IPS-18a (cell line): ENCODE measurements at regions not wholly inside any gene's neighbourhood (a gene's known extent, or its start where the extent isn't known, plus 50 kb on each side); places are given as distances from the start of the nearest gene placed in this dataset.
"Not testable (repeated sequence)": the region's sequence is repeated elsewhere in the genome, so short reads cannot be mapped to it uniquely, and the experiment has no call there.

Experiments used
- H3K27ac ChIP-seq: one replicate; pipeline ENCODE4 v1.5.1; 2013; ENCODE audit warnings: low read length
- H3K27me3 ChIP-seq: one replicate; pipeline ENCODE4 v1.6.1; 2013; ENCODE audit warnings: mild to moderate bottlenecking, low read length; ENCODE audit not compliant: control insufficient read depth, insufficient read depth
- H3K36me3 ChIP-seq: one replicate; pipeline ENCODE4 v1.6.1; 2013; ENCODE audit warnings: low read depth, low read length; ENCODE audit not compliant: control insufficient read depth
- H3K4me1 ChIP-seq: one replicate; pipeline ENCODE4 v1.6.1; 2013; ENCODE audit warnings: low read depth, low read length; ENCODE audit not compliant: control insufficient read depth
- H3K4me3 ChIP-seq: one replicate; pipeline ENCODE4 v1.5.1; 2013; ENCODE audit warnings: low read length
- H3K9ac ChIP-seq: one replicate; pipeline ENCODE4 v1.6.1; 2013; ENCODE audit warnings: mild to moderate bottlenecking, low read length, moderate library complexity
- H3K9me3 ChIP-seq: one replicate; pipeline ENCODE4 v1.6.1; 2013; ENCODE audit warnings: low read depth, low read length; ENCODE audit not compliant: control insufficient read depth

DNA sequence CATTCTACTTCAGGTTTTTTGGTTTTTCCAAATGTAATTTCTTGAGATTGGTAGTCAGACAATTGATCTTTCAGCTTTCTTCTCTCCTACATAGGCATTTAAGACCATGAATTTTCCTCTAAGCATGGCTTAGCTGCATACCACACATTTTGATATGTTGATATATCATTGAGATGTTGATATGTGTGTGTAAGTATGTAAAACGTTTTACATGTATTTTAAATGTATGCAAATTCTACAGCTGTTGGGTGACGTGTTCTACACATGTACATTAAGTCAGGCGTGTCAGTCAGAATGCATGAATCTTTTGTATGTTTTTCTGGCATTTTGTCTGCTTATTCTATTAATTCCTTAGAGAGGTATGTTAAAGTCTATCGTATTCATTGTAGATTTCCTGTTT lies 228.2 kb downstream of the CDH26 start:
- Histone ChIP-seq H3K9ac (no peak overlapping the region), H3K4me3 (no peak overlapping the region), H3K4me1 (no peaks in the 10 kb centered on the region), H3K27ac (no peak overlapping the region), H3K36me3 (no peaks in the 10 kb centered on the region), H3K27me3 (no peaks in the 10 kb centered on the region), H3K9me3 (no peaks in the 10 kb centered on the region)

DNA sequence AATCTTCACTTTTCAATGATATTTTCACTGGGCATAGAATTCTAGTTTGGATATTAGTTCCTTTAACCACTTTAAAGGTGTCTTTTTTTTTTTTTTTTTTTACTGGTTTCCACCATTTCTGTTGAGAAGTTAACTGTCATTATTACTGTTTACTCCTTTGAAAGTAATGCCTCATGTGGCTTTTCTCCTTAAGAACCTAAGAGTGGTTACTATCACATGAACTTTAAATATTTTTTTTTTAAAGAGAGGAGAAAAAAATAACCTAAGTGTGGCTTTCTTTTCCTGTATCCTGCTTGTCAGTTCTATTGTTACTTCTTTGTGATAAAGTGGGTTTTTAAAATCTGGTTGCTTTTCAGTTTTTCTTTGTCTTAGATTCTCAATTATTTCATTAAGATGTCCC lies 229.5 kb downstream of the CDH26 start:
- no peaks in the 10 kb centered on the region for H3K9me3 ChIP-seq
- H3K4me1 ChIP-seq, result no peaks in the 10 kb centered on the region
- no peaks in the 10 kb centered on the region for H3K27me3 ChIP-seq
- H3K4me3 ChIP-seq, result no peak overlapping the region
- H3K36me3 ChIP-seq, result no peaks in the 10 kb centered on the region
- no peak overlapping the region for H3K9ac ChIP-seq
- H3K27ac ChIP-seq, result no peak overlapping the region

DNA sequence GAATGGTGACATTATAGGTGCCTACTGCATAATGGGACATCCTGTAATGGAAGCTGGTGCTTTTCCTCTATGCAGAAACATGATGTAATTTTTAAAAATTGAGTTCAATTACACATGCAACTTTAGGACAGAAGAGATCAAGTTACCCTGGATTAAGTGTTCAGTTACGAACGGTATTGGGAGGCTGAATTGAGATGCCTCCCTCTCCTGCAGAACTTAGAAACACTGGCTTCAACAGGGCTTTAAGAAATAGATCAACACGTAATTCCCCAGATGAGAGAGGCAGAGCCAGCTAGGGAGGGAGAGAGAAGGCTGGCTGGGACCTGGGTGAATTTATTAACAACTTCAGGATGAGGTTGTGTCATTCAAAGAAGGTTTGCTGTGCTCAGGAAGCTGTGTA lies 232.8 kb downstream of the CDH26 start:
- Histone ChIP-seq H3K36me3 (no peaks in the 10 kb centered on the region), H3K27me3 (no peaks in the 10 kb centered on the region), H3K27ac (no peak overlapping the region)

DNA sequence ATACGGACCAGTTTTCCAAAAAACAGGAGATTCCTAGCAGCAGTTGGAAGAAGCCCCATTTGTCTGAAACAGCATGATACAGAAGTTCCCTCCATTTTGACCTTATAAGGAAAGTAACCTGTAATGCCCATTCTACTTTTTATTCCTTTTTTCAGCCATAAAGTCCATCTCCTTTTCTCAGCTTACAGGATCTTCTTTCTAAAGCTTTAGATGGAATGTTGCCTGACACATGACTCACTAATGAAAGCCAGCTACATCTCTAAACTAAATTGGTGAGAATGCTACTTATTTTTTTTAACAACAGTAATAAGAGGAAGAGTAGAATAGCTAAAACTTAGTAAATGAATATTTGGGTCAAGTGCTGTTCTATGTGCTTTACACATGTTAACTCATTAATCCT lies 234.1 kb downstream of the CDH26 start:
- H3K27ac ChIP-seq, result no peak overlapping the region
- H3K4me1 ChIP-seq, result no peaks in the 10 kb centered on the region
- no peak overlapping the region for H3K4me3 ChIP-seq
- no peaks in the 10 kb centered on the region for H3K36me3 ChIP-seq
- no peaks in the 10 kb centered on the region for H3K9me3 ChIP-seq
- H3K27me3 ChIP-seq, result no peaks in the 10 kb centered on the region
- H3K9ac ChIP-seq, result no peak overlapping the region

More for the DNA sequence above, 232.8 kb downstream of the CDH26 start:
- H3K9me3 ChIP-seq, result no peaks in the 10 kb centered on the region
- no peak overlapping the region for H3K9ac ChIP-seq
- no peak overlapping the region for H3K4me3 ChIP-seq
- no peaks in the 10 kb centered on the region for H3K4me1 ChIP-seq

DNA sequence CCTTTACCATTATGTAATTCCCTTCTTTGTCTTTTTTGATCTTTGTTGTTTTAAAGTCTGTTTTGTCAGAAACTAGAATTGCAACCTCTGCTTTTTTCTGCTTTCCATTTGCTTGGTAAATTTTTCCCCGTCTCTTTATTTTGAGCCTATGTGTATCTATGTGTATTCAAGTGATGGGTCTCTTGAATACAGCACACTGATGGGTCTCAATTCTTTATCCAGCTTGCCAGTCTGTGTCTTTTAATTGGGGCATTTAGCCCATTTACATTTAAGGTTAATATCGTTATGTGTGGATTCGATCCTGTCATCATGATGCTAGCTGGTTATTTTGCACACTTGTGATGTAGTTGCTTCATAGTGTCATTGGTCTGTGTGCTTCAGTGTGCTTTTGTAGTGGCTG lies 240.9 kb downstream of the CDH26 start:
- H3K9me3 ChIP-seq, H3K27me3 ChIP-seq, H3K4me3 ChIP-seq, H3K27ac ChIP-seq, H3K36me3 ChIP-seq, H3K9ac ChIP-seq, H3K4me1 ChIP-seq: not testable (repeated sequence)

DNA sequence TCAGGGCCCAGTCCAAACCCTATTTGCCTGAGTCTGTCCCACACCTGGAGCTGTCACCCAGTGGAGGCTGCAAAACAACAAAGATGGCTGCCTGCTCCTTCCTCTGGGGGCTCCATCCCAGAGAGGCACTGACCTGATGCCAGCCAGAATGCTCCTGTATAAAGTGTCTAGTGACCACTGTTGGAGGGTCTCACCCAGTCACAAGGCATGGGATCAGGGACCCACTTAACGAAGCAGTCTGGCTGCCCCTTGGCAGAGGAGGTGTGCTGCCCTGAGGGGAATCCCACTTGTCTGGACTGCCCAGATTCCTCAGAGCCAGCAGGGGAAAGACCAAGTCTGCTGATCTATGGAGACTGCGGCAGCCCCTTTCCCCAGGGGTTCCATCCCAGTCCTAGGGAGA lies 241.6 kb downstream of the CDH26 start:
- no peak overlapping the region for H3K27ac ChIP-seq
- H3K9ac ChIP-seq, result no peak overlapping the region
- H3K9me3 ChIP-seq, result no peaks in the 10 kb centered on the region
- H3K27me3 ChIP-seq, result no peaks in the 10 kb centered on the region
- H3K36me3 ChIP-seq, result no peaks in the 10 kb centered on the region
- no peak overlapping the region for H3K4me3 ChIP-seq
- no peaks in the 10 kb centered on the region for H3K4me1 ChIP-seq

DNA sequence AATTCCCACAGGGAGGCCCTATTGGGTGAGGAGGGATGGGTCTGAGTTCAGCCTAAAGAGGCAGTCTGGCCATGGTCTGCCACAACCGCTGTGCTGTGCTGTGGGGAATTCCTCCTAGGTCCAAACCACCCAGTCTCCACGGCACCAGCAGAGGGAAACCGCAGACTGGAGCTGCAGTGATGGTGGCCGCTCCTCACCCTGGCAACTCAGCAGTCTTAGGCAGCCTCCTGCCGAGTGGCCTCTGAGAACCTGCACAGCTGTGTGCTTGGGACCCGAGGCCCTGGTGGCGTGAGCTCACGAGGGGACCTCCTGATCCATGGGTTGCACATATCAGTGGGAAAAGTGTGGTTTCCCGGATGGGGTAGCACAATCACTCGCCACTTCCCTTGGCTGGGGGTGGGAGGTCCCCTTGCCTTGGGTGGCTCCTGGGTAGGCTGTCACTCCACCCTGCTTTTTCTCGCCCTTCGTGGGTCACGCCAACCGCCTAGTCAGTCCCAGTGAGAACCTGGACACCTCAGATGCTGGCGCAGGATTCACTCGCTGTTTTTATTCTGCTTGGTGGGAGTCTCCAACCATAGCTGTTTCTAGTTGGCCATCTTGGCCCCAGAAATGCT lies 242.2 kb downstream of the CDH26 start:
- Histone ChIP-seq H3K9me3 (no peaks in the 10 kb centered on the region), H3K36me3 (no peaks in the 10 kb centered on the region), H3K27me3 (no peaks in the 10 kb centered on the region)

DNA sequence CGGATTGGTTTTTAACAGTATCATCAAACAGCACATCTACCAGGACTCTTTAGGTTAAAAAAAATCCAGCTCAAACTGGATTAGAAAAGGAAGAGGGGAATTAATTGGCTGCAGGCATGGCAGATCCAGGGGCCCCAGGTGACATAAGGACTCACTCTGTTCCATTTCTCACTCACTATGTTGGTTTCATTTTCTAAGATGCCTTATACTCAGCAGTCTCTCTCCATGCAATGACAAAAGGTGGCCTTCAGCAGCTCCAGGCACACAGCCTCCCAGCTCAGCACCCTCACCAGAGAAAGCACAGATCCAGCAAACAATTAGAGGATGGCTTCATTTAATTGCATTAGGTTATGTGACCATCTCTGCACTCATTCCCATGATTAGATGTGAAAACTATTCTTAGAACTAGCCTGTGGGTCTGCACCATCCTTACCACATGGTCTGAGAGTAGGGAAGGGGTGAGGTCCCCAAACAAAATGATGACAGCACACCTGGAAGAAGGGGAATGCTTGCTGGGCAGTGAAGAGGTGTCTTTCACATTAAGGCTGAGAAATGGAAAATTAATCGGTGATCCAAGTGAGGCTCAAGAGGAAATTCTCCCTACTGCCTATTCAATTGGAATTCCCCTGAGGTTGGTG lies 243.1 kb downstream of the CDH26 start:
- Histone ChIP-seq H3K27me3 (no peaks in the 10 kb centered on the region), H3K9me3 (no peaks in the 10 kb centered on the region), H3K27ac (no peak overlapping the region), H3K9ac (no peak overlapping the region), H3K36me3 (no peaks in the 10 kb centered on the region), H3K4me1 (no peaks in the 10 kb centered on the region), H3K4me3 (no peak overlapping the region)

More for the DNA sequence above, 242.2 kb downstream of the CDH26 start:
- Histone ChIP-seq H3K4me3 (no peak overlapping the region), H3K27ac (no peak overlapping the region), H3K4me1 (no peaks in the 10 kb centered on the region), H3K9ac (no peak overlapping the region)

DNA sequence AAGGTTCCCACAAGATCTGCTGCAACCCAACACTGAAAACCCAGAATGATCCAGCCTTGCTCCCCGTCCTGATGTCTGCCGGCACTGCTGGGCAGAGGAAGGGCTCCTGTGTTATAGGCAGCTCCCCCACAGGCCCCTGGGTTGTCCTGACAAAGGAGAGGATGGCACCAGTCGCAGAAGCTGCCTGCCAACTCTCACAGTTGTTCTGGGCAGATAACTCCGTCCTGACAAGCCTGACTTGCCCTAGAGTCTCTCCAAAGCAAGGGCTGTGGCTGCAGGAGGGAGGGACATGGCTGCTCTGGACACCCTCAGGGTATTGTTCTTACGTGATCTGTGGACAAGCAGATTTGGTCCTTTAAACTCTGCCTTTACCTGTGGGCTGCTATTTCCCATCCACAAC lies 243.8 kb downstream of the CDH26 start:
- Histone ChIP-seq H3K36me3 (no peaks in the 10 kb centered on the region), H3K4me1 (no peaks in the 10 kb centered on the region), H3K4me3 (no peak overlapping the region), H3K27ac (no peak overlapping the region), H3K9ac (no peak overlapping the region), H3K27me3 (no peaks in the 10 kb centered on the region), H3K9me3 (no peaks in the 10 kb centered on the region)

DNA sequence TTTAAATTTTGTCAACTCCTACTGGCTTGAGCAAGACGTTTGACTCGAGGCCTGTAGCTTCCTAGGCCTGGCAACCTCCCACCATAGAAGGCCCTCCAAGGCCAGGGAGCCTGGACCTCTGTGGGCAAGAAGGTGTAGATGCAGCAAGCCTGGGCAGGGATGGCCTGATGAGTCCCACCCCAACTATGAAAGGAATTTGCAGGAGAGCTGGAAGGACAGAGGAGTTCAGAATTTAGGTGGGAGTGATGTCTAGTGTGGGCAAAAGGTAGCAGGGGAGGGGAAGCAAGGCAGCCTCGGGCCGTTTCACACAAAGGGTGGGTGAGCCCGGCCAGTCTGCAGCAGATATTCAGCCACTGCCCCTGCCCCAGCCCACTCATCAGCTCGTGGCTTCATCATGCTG lies 245.2 kb downstream of the CDH26 start:
- no peaks in the 10 kb centered on the region for H3K27me3 ChIP-seq
- H3K9ac ChIP-seq, result no peak overlapping the region
- H3K36me3 ChIP-seq, result no peaks in the 10 kb centered on the region
- no peaks in the 10 kb centered on the region for H3K4me1 ChIP-seq
- H3K9me3 ChIP-seq, result no peaks in the 10 kb centered on the region
- no peak overlapping the region for H3K4me3 ChIP-seq
- H3K27ac ChIP-seq, result no peak overlapping the region

DNA sequence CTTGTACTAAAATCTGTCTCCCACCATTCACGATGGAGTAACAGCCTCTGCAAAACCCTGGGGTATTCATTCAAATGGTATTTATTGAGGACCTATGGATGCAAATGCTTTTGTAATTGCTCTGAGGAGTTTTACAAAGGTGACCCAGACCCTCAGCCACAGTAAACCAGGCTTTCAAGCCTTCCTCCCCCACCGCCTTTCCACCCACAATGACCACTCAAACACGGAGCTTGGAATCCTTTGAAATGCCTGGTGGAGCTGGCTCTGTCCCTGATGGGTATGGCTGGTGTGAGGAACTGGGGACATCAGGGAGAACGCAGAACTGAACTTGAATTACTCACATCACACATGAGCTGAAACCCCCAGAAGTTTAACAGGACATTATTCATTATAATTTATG lies 246.4 kb downstream of the CDH26 start:
- Histone ChIP-seq H3K36me3 (no peaks in the 10 kb centered on the region), H3K9me3 (no peaks in the 10 kb centered on the region), H3K27ac (no peak overlapping the region), H3K4me3 (no peak overlapping the region), H3K27me3 (no peaks in the 10 kb centered on the region), H3K9ac (no peak overlapping the region), H3K4me1 (no peaks in the 10 kb centered on the region)

DNA sequence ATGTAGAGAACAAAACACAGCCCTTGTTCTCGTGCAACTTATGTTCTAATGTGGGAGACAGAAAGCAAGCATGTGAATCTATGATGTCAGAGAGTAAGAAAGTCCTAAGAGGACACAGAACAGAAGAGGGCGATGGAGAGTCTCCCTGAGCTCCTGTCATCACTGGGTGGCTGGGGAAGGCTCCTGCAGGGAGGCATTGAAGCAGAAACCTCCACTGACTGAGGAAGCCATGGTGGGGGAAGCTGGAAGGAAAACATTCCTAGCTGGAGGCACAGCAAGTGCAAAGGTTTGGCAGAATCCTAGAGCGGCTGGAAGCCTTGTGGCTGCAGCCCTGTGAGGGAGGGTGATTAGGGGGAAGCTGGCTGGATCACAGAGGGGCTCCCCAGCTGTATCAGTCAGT lies 248.0 kb downstream of the CDH26 start:
- Histone ChIP-seq H3K27ac (no peak overlapping the region), H3K36me3 (no peaks in the 10 kb centered on the region), H3K4me1 (no peaks in the 10 kb centered on the region), H3K4me3 (no peak overlapping the region), H3K9me3 (no peaks in the 10 kb centered on the region), H3K27me3 (no peaks in the 10 kb centered on the region), H3K9ac (no peak overlapping the region)
